ENCODE measurements at regions not wholly inside any gene's neighbourhood (a gene's known extent, or its start where the extent isn't known, plus 50 kb on each side); places are given as distances from the start of the nearest gene placed in this dataset.

- no peaks in the 10 kb centered on the region for H3K36me3 ChIP-seq (ENCODE audit: control insufficient read depth in 2 of 2, insufficient read depth in 2 of 2, low read length in 1 of 2)
- intact Hi-C loops (cut with micrococcal nuclease; ENCODE audit: unreplicated experiment) (no loop called here), in situ Hi-C loops (cut with MboI) (no loop called here)
- H3K9me3 ChIP-seq (replicated peaks; ENCODE audit: control insufficient read depth, insufficient read depth, low read length): no peaks in the 10 kb centered on the region
- H3K27ac ChIP-seq (ENCODE audit: control insufficient read depth, insufficient read depth): no peak overlapping the region
- ATAC-seq: no peak
- RAD21 ChIA-PET (ENCODE audit: unreplicated experiment): no interaction called here
- no peak for DNase-seq (ENCODE audit: low read depth, low spot score)
- CTCF ChIA-PET: no interaction called here
- SMC1A ChIA-PET (ENCODE audit: uncharacterized antibody, unreplicated experiment): interaction anchor here (0.7 kb wide), 1 partner anchor 1600 kb away, joined by 3 read pairs; no protein-coding TSS in a partner anchor
- no peaks in the 10 kb centered on the region for H3K4me1 ChIP-seq (ENCODE audit: control insufficient read depth, insufficient read depth, low read length)
- H3K4me2 ChIP-seq (ENCODE audit: control insufficient read depth, insufficient read depth): no peak overlapping the region
- H4K20me1 ChIP-seq (ENCODE audit: control insufficient read depth, insufficient read depth): no peaks in the 10 kb centered on the region
- H3K9ac ChIP-seq (ENCODE audit: control insufficient read depth, insufficient read depth, low read length): no peak overlapping the region
- FAIRE-seq: no peak
- WGBS (ENCODE audit: insufficient coverage, insufficient replicate concordance, low lambda C conversion rate, missing lambda C conversion rate): 48% methylated on average over 2 of the region's 2 CpGs
- BruUV-seq (replicated peaks): no TSS peak
- H2AFZ ChIP-seq (ENCODE audit: control insufficient read depth, low read depth, low read length): no peak overlapping the region
- POLR2A ChIA-PET: no interaction called here
- H3K79me2 ChIP-seq (ENCODE audit: control insufficient read depth, insufficient read depth, low read length): no peaks in the 10 kb centered on the region
- no peak overlapping the region for H3K4me3 ChIP-seq
- H3K27me3 ChIP-seq (replicated peaks in 1 of 2; ENCODE audit: control insufficient read depth in 2 of 2, insufficient read depth in 2 of 2, low read length in 1 of 2): no peaks in the 10 kb centered on the region; a peak in 2 of 4 replicates
- TF ChIP-seq CREM (IDR thresholded peaks at IDR 0.05; ENCODE audit: low read depth): no peak
- no peak for TF ChIP-seq FOXK2 (IDR thresholded peaks at IDR 0.05)
- no peak for TF ChIP-seq IKZF2 (IDR thresholded peaks at IDR 0.05)
- no peak for TF ChIP-seq PBX3 (IDR thresholded peaks at IDR 0.05; ENCODE audit: insufficient replicate concordance, low read depth, low read length)
- TF ChIP-seq ZNF384 (IDR thresholded peaks at IDR 0.05; ENCODE audit: borderline replicate concordance, low read depth, low read length): no peak
- no peak for TF ChIP-seq TCF3 (IDR thresholded peaks at IDR 0.05; ENCODE audit: borderline replicate concordance, insufficient read depth, low read depth, low read length)
- TF ChIP-seq ZNF687 (IDR thresholded peaks at IDR 0.05): no peak
- no peak for TF ChIP-seq POLR2A (IDR thresholded peaks at IDR 0.05; ENCODE audit: low read depth, low read length)
- no peak for TF ChIP-seq ZBTB4 (CRISPR knock-in tag; IDR thresholded peaks at IDR 0.05)
- TF ChIP-seq JUNB (IDR thresholded peaks at IDR 0.05): no peak
- no peak for TF ChIP-seq YBX1 (IDR thresholded peaks at IDR 0.05)
- TF ChIP-seq RAD21 (IDR thresholded peaks at IDR 0.05; ENCODE audit: insufficient read depth, low read depth, low read length): no peak
- no peak for TF ChIP-seq DPF2 (IDR thresholded peaks at IDR 0.05)
- TF ChIP-seq, protein P1, sequence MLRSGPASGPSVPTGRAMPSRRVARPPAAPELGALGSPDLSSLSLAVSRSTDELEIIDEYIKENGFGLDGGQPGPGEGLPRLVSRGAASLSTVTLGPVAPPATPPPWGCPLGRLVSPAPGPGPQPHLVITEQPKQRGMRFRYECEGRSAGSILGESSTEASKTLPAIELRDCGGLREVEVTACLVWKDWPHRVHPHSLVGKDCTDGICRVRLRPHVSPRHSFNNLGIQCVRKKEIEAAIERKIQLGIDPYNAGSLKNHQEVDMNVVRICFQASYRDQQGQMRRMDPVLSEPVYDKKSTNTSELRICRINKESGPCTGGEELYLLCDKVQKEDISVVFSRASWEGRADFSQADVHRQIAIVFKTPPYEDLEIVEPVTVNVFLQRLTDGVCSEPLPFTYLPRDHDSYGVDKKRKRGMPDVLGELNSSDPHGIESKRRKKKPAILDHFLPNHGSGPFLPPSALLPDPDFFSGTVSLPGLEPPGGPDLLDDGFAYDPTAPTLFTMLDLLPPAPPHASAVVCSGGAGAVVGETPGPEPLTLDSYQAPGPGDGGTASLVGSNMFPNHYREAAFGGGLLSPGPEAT (IDR thresholded peaks at IDR 0.05; ENCODE audit: low read depth): no peak
Measured at GRCh38 chr6:82785206-82785605, 280.4 kb downstream of the UBE3D start.
